ENCODE measurements at regions not wholly inside any gene's neighbourhood (a gene's known extent, or its start where the extent isn't known, plus 50 kb on each side); places are given as distances from the start of the nearest gene placed in this dataset.
"Not testable (repeated sequence)": the region's sequence is repeated elsewhere in the genome, so short reads cannot be mapped to it uniquely, and the experiment has no call there.

GRCh38 chr1:215433237-215433636 is 133.9 kb upstream of the KCTD3 start:
- no peak for DNase-seq (ENCODE audit: low read depth)
- no peak for TF ChIP-seq CTCF (conservative IDR thresholded peaks at IDR 0.05; ENCODE audit: low read length)
- no peak overlapping the region for H3K4me3 ChIP-seq (ENCODE audit: low read length)

- DNase-seq (ENCODE audit: low read depth) = no peak
- no peak overlapping the region for H3K4me3 ChIP-seq (ENCODE audit: low read length)
- no peak for TF ChIP-seq CTCF (conservative IDR thresholded peaks at IDR 0.05; ENCODE audit: low read length)
These were observed 127.6 kb upstream of the KCTD3 start for GRCh38 chr1:215439549-215439948.

GRCh38 chr1:215444715-215445414 is 122.2 kb upstream of the KCTD3 start:
- DNase-seq (ENCODE audit: low read depth) = no peak
- H3K4me3 ChIP-seq (ENCODE audit: low read length) = no peak overlapping the region

DNA sequence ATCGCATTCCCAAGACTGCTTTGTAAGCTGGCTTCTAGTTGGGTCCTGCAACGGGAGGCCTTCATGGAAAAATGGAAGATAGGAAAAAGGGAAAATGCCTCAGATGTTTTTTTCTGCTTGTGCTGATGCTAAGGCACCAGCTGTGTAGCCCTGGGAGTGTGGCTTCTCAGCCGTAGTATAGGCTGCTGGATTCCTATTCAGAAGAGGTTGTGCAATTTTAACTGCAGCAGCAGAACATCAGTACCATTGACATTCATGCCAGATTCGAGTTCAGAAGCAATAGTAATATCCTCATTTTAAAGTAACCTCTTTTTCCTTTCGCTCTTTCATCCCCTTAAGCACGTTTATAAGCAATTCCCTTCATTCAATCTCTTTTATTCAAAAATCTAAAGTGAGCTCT is 119.1 kb upstream of the KCTD3 start:
- peak; percentile 16 for DNase-seq (ENCODE audit: low read depth)
- H3K4me3 ChIP-seq (ENCODE audit: low read length) = not testable (repeated sequence)

More at GRCh38 chr1:215444715-215445414, 122.2 kb upstream of the KCTD3 start:
- TF ChIP-seq CTCF (conservative IDR thresholded peaks at IDR 0.05; ENCODE audit: low read length) = no peak

GRCh38 chr1:215449147-215449546 is 118.0 kb upstream of the KCTD3 start:
- not testable (repeated sequence) for H3K4me3 ChIP-seq (ENCODE audit: low read length); DNase-seq (ENCODE audit: low read depth)

DNA sequence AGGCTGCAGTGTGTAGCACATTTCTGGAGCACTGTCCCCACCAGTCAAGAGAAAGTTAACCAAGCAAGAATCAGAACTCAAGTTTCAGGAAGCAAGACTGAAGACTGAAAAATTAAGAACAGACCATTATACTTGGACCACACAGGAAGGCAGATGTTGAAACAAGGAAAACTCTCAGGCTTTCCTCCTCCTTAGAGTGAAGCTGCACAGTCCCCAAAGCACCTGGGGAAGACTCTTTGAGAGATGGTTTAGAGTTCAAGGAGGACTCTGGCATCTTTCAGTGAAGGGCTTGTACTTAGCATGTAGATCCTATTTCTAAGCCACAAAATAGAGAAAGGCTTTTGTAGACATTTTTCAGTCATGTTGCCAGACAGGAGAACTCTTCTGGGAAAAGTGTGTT is 113.7 kb upstream of the KCTD3 start:
- TF ChIP-seq CTCF (conservative IDR thresholded peaks at IDR 0.05; ENCODE audit: low read length) = no peak
- H3K4me3 ChIP-seq (ENCODE audit: low read length) = no peak overlapping the region
- no peak for DNase-seq (ENCODE audit: low read depth)

- TF ChIP-seq CTCF (conservative IDR thresholded peaks at IDR 0.05; ENCODE audit: low read length) = no peak
- no peak overlapping the region for H3K4me3 ChIP-seq (ENCODE audit: low read length)
- DNase-seq (ENCODE audit: low read depth) = no peak
These were observed 109.9 kb upstream of the KCTD3 start for GRCh38 chr1:215457213-215457612.

DNA sequence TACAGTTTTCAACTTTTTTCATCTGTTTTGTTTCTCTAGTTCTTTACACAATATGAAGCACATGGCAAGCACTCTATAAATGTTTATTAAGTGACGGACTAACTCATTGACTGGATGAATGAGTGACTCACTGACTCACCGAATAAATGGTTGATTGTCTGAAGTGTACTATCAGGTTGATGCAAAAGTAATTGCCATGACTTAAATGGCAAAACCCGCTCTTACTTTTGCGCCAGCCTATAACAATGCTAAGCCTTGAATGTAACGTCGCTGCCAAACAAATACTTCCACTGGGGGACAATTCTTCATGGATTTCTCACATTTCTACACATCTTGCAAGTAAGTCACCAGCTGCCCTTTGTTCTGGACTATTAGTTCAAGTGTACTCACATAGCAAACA is 109.0 kb upstream of the KCTD3 start:
- DNase-seq (ENCODE audit: low read depth) = no peak
- H3K4me3 ChIP-seq (ENCODE audit: low read length) = no peak overlapping the region
- TF ChIP-seq CTCF (conservative IDR thresholded peaks at IDR 0.05; ENCODE audit: low read length) = no peak
